ENCODE measurements at regions not wholly inside any gene's neighbourhood (a gene's known extent, or its start where the extent isn't known, plus 50 kb on each side); places are given as distances from the start of the nearest gene placed in this dataset.

- DNase-seq (ENCODE audit: low read depth): no peak
Measured at GRCh38 chr10:94043431-94043990, 49.8 kb downstream of the PLCE1 start.

GRCh38 chr10:94046098-94046497, 52.4 kb downstream of the PLCE1 start:
- no peak for DNase-seq (ENCODE audit: low read depth)

GRCh38 chr10:94047293-94047692, 53.6 kb downstream of the PLCE1 start:
- no peak for DNase-seq (ENCODE audit: low read depth)

DNA sequence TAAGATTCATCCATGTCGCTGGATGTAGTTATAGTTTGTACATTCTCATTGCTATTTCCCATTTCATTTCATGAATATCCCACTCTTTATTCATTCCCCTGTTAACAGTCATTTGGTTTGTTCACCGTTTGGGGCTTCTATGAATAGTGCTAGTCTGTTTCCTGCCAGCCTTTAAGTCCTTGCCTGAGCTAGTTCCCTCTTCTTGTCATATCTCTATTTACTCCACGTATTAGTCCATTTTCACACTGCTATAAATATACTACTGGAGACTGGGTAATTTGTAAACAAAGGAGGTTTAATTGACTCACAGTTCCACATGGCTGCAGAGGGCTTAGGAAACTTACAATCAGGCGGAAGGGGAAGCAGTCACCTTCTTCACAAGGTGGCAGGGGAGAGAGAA, 56.2 kb downstream of the PLCE1 start:
- DNase-seq (ENCODE audit: low read depth): no peak

- no peak for DNase-seq (ENCODE audit: low read depth)
Measured at GRCh38 chr10:94052281-94052680, 58.5 kb downstream of the PLCE1 start.

DNA sequence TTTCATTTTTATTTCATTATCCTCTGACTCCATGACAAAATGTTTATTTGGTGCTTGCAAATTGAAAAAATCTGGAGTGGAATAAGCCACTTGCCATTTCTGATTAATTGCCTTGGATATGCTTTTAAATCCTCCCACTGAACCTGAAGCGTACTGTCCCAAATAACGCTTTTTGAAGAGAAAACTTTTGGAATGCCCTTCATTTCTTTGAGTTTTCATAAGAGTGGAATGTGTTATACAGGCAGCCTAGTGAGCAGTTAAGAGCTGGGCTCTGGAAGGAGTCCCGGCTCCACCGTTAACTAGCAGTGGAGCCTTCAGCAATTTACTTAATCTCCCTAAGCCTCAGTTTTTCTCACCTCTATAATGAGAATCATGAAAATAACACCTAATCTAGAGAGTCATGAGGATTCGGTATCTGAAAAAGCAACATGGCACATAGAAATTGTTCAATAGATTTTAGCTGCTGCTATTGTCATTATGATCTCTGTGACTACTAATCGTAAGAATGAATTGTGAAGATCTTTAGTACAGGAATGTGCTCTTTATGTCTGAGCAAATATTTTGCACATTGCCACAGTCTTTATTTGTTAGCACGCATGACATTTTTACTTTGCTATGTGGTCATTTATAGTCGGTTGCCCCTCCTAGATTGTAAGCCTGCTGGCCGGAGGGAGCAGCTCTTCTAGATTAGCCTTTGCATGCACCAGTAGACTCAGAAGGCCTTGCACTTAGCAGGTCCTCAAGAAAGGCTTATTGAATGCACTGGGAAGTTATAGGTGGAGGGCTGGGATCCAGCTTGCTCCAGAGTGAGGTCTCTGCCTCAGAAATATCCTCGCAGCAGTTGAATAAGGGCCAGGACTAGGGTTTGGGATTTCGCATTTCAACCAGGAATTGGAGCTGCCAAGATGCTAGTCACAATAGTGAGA, 59.4 kb downstream of the PLCE1 start:
- DNase-seq (ENCODE audit: low read depth): no peak

GRCh38 chr10:94059178-94059883, 65.6 kb downstream of the PLCE1 start:
- no peak for DNase-seq (ENCODE audit: low read depth)

DNA sequence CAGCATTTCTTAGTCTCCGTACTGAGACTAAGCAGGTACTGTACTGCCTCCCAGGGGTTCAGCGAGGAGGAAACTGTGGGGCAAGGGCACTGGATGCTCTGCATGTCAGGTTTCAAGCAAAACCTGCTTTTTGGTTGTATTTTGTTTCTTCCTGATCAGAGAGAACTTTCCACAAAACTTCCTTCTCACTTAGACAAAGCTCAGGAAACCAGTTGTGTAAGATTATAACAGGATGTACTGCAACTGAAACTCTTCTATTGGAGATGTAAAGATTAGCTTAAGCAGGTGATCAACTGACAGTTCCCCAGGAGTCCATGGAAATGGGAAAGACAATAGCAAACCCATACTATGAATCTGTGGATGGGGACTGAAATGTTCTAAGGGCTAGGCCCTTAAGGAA, 67.3 kb downstream of the PLCE1 start:
- no peak for DNase-seq (ENCODE audit: low read depth)

DNA sequence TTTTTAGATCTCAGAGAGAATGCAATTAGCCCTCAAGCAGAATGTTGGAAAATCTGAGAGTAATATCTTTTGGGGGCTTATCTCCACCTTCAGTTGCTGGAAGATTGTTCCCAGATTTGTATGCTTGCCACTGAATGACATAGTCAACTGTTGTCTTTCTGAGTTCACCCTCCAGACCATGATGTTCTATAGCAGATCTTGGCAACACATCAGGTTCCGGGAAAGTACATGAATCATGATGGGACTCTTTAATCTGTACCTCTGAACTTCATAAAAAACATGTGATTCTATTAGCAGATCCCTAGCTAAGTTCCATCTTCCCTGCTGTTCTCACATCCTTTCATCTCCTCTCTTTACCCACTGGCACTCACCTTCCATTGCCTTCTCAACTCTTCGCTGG, 68.9 kb downstream of the PLCE1 start:
- DNase-seq (ENCODE audit: low read depth): no peak

- DNase-seq (ENCODE audit: low read depth): no peak
Measured at GRCh38 chr10:94065362-94065761, 71.6 kb downstream of the PLCE1 start.

GRCh38 chr10:94065787-94066186, 72.1 kb downstream of the PLCE1 start:
- no peak for DNase-seq (ENCODE audit: low read depth)

- no peak for DNase-seq (ENCODE audit: low read depth)
Measured at GRCh38 chr10:94066411-94066810, 72.7 kb downstream of the PLCE1 start.

- DNase-seq (ENCODE audit: low read depth): no peak
Measured at GRCh38 chr10:94069884-94070283, 76.2 kb downstream of the PLCE1 start.

GRCh38 chr10:94074462-94074861, 80.7 kb downstream of the PLCE1 start:
- no peak for DNase-seq (ENCODE audit: low read depth)

DNA sequence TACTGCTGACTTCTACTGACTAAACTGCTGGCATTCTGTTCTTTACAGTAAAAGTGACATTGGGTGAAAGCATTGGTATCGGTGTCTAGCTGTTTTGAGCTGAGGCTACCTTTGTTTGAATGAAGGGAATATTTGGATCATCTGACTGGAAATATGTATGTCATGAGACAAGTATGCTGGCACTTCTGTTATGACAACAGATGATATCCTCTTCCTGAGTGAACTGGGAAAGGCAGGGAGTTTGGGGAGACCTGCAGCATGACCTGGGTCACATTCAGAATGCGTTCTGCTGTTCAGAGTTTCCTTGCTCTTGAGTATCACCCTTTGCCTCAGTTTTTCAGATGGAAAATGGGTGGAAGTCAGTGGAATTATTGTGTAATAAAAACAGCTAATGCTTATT, 81.8 kb downstream of the PLCE1 start:
- no peak for DNase-seq (ENCODE audit: low read depth)

GRCh38 chr10:94076325-94076841, 82.7 kb downstream of the PLCE1 start:
- DNase-seq (ENCODE audit: low read depth): no peak

GRCh38 chr10:94077042-94077441, 83.3 kb downstream of the PLCE1 start:
- no peak for DNase-seq (ENCODE audit: low read depth)

GRCh38 chr10:94080108-94080507, 86.4 kb downstream of the PLCE1 start:
- no peak for DNase-seq (ENCODE audit: low read depth)

GRCh38 chr10:94083662-94084265, 90.0 kb downstream of the PLCE1 start:
- DNase-seq (ENCODE audit: low read depth): no peak

DNA sequence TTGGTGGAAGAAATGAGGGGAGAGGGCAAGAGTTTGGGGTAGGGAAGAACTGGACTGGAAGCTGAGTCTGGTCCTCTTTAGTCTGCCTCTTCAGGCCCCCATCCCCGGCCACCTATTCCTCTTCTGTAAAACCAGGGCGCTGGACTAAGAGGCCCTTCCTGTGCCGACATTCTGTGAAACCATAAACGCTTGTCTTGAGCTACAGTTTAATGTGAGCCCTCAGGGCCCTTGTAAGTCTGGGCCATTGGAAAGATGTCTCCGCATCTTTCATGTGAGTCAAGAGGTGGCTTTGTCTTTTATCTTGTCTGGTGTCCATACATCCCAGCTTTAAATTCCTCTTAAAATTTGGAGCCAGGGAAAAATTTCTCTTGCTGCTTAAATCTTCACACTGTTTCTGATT, 90.6 kb downstream of the PLCE1 start:
- DNase-seq (ENCODE audit: low read depth): no peak

GRCh38 chr10:94085288-94085687, 91.6 kb downstream of the PLCE1 start:
- DNase-seq (ENCODE audit: low read depth): no peak

DNA sequence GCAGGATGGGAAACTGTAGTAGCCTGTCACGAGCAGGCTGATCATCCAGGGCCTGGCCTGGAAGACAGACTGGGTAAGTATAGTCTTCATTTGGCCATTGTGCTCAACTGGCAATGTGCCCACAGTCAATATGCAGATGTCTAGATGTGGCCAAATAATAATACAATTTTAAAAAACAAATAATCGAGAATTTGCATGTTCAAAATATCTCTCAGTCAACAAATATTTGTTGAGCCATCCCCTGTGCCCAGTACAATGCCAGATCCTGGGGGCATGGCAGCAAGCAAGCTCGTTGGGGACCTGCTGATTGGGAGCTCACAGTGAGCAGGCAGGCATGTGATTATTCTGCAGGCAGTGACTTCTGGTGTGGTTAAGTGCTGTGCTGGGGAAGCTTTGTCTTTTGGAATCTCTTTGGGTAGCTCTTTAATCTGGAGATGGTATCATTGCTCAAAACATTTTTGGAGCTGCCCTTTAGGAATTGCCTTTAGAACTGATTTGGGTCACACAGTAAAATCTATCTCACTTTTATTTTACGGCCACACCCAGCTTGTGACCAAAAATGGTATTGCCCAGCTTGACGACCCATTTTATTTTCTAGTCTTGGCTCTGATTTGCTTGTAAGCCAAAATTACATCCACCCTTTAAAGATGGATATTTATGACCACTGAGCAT, 92.2 kb downstream of the PLCE1 start:
- no peak for DNase-seq (ENCODE audit: low read depth)

Data from activated T-cell treated with anti-CD3 and anti-CD28 coated beads for 24 hours (primary cell).